ENCODE measurements at regions not wholly inside any gene's neighbourhood (a gene's known extent, or its start where the extent isn't known, plus 50 kb on each side); places are given as distances from the start of the nearest gene placed in this dataset.

DNA sequence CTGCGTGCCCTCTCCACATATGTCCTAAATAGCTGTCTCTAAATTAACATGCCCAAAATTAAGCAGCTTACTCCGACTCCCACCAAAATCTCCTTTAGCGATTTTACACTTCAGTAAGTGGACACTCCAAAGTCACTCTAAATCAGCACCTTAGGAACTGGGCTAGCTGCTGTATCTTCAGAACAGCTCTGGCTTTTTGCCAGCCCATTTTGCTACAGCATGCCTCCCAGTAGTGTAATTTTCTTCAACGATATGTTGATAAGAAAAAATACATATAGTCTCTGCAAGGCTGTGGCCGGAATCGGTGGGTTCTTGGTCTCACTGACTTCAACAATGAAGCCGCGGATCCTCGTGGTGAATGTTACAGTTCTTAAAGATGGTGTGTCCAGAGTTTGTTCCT lies 291.8 kb upstream of the RGPD4 start:
- TF ChIP-seq, protein P1, sequence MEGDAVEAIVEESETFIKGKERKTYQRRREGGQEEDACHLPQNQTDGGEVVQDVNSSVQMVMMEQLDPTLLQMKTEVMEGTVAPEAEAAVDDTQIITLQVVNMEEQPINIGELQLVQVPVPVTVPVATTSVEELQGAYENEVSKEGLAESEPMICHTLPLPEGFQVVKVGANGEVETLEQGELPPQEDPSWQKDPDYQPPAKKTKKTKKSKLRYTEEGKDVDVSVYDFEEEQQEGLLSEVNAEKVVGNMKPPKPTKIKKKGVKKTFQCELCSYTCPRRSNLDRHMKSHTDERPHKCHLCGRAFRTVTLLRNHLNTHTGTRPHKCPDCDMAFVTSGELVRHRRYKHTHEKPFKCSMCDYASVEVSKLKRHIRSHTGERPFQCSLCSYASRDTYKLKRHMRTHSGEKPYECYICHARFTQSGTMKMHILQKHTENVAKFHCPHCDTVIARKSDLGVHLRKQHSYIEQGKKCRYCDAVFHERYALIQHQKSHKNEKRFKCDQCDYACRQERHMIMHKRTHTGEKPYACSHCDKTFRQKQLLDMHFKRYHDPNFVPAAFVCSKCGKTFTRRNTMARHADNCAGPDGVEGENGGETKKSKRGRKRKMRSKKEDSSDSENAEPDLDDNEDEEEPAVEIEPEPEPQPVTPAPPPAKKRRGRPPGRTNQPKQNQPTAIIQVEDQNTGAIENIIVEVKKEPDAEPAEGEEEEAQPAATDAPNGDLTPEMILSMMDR (IDR thresholded peaks at IDR 0.05 in 4 of 5, conservative IDR thresholded peaks at IDR 0.05 in 1 of 5) = no peak
- TF ChIP-seq POLR2A (IDR thresholded peaks at IDR 0.05) = no peak

Data from gastrocnemius medialis (tissue), 4 donors.